Activated T-cell treated with anti-CD3 and anti-CD28 coated beads for 1 hour (primary cell): ENCODE measurements at regions not wholly inside any gene's neighbourhood (a gene's known extent, or its start where the extent isn't known, plus 50 kb on each side); places are given as distances from the start of the nearest gene placed in this dataset.
"Not testable (repeated sequence)": the region's sequence is repeated elsewhere in the genome, so short reads cannot be mapped to it uniquely, and the experiment has no call there.

ENCODE experiments used
- DNase-seq: peaks from one replicate; pipeline ENCODE4 v3.0.0-alpha.2; 2020; ENCODE audit warnings: low read depth

DNA sequence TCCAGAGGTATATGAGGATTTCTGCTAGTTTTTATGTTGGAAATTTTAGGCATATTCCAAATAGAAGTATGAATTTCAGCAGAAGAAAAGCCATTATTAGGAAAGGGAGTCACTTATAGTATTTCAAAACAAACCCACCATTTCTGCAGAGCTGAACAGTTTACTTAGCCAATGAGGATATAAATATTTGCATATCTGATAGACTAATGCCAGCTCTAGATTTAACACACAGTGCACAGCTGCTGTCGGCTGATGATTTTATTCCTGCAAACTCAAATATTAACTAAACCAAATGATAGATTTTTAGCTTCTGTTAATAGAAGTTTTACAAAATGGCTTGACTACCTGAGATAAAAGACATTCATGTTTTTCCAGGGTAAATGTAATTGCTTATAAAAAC lies 375.8 kb upstream of the FANCL start:
- no peak for DNase-seq

DNA sequence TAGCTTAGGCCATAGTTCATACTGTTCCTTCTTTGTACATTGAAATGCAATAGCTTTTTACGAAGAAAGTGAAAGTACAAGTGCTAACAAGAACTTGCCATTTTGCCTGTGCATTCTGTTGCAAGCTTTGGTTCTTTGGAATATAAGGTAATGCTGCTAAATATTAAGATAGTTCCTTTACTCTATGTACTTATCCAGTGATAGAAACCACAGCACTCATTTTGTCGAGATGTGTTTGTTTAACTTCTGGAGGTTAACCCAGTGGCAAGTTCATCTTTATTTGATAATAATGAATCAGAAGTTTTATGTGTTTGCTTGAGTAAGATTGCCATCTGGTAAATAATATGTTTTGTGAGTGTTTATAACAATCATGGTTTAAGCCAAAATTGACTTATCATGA lies 373.1 kb upstream of the FANCL start:
- DNase-seq: no peak

DNA sequence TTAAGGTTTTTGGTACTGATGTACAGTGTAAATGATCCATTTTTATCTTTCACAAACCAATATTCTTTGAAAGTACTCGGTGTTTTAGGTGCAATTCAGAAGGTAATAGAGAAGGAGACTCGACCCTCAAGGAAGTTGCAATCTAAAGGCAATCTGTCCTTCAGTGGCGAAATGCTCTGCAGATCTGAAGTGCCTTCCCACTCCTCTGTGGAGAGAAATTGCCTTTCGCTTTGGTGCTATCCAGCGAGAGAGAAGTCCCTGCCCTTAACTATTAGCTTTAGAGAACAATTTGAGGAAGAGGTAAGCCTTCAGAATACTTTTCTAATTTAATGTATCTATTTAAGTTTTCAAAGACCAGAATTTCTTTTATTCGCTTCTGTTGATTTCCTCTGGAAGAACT lies 371.8 kb upstream of the FANCL start:
- DNase-seq: no peak

DNA sequence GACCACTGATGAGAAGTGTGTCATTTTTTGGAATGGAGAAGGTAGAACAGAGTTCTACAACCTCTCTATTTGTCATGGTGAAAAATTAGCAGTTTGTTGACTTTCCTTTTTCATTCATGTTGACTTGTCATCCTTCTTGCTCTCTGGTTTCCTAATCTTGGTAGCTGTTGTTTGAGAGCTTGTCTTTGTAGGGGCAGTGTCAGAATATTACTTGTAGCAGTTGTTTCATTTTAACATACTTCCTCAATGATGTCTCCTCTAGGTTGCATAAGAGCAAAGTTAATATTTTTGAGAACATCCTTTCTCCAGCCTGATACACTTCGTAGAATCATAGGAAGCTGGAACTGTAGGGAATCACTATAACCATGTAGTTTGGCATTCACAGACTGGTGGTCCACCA lies 368.2 kb upstream of the FANCL start:
- no peak for DNase-seq

DNA sequence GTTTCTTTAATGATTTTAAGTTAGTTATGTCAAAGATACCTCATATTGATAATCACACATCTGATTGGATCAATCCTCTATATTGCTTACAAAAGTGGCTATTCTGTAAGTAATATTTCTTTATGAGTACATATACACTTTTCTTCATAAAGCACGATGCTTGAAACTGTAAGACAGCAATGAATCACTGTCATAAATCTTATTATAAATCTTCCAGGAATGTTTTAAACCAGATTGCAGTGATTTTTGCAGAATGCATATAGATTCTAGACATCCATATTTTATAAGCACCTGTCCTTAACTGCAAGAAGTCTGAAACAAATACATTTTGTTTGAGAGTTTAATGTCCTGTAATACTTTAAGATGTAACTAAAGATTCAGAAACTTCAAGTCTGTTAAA lies 367.0 kb upstream of the FANCL start:
- no peak for DNase-seq

DNA sequence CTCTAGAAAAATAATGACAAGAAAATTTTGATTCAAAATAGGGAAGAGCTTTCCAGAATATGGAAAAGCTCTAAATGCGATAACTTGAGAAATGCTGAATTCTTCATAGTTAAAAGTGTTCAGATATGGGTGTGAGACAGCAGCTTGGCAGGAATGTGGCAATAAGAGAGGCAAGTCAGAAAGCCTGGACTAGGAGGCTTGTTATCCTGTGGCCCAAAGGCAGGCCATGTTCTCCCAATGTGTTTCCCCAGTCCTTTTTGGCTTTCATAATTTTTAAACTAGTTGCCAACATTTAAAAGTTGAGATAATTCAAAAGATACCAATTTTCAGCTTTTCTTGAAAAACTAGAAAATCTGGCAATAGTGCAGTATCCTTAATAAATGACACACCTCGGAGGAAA lies 366.3 kb upstream of the FANCL start:
- no peak for DNase-seq

DNA sequence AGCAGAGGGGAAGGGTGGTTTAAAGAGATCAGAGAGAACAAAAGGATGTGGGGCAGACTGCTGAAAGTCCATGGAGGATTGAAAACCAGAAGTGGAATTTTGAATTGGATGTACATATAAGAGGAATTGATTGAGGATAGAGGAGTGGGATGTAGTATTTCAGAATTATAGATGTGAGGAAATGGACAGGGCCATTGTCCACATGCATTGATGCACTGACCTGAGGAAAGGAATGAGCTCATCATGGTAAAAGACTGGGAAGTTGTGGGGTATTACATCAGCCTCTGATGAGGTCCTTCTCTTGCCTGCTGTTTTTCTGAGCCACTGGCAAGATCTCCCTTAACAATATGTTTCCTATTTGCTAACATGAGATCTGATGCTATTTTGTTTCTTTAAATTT lies 365.7 kb upstream of the FANCL start:
- no peak for DNase-seq

DNA sequence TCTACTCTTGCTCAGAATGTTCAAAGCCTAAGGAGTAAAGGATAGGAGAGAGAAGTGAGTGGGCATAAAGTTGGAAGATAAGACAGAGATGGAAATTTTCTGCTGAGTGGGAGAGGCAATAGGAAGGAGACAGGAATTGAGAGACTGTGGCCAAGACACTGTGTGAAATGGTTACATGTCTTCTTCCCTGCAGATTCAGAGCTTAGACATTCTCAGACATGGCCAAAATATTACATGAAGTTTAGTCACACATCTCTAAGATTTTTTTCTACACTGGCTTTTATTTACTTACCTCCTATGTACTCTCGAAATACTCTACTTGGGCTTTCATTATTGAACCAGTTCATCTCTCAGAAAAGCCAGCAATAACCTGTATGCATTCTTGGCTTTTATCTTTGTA lies 363.0 kb upstream of the FANCL start:
- no peak for DNase-seq

DNA sequence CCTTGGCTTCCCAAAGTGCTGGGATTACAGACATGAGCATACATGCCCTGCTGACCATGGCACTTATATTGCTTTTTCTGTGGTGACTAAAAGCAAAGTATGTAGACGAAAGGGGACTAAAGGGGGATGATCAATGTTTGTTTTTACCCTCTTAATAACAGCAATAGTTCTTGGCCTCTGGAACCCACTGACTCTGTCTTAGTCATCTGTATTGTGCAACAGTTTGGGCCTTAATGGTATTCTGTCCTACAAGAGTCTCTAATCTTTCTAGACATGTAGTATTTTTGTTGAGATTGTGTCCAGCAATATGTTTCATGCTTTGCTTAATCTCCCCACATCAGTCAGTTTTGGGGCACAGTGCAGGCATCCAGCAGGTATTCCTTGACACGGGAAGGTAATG lies 359.9 kb upstream of the FANCL start:
- DNase-seq: no peak

DNA sequence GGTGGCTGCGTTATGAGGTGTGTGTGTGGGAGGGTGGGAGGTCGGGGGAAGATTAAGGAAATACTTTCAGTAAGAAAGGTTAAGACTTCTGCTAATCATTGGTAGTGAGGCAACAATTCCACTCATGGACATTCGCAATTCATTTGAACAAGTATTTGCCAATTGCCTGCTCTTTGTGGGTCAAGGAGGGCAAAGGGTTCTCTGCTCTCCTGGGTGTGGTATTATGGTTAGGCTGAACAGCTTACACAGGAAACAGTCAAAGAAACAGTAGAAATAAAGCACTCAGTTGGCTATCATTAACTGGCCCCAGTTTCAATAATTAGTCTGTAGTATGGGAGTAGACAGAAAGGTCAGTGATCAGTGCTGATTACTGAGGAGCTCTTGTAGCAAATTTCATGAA lies 357.0 kb upstream of the FANCL start:
- no peak for DNase-seq

DNA sequence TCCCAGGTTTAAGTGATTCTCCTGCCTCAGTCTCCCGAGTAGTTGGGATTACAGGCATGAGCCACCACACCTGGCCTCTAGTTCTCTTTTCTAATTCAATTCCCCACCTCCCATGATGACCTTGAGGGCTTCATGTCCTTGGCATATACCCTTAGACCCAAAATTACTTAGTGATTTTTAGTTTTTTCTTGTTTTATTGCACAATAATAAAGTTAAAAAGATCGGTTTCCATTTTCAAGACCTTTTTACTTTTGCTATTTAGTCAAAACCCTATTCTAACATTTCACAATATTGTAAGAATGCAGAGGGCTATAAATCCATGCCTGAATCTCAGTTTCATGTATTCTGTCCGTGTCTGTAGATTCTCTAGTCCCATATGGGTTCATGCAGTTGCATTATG lies 354.6 kb upstream of the FANCL start:
- DNase-seq: no peak

DNA sequence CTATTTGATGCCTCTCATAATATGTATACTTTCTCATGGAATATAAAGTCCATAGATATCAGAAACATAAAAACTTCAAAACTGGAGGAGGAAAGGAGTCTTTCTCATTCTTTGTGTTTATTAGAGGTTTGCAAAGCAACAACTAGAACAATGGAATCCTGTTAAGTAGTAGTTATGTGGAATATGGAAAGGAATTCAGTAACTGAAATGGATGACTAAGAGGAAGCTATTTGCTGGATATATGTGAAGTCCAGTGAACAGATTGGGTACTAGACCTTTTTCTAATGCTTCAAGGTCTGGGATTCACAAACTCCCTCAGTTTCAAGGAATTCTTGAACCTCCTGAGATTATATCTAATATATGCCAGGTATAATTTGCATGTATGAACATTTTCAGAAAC lies 353.6 kb upstream of the FANCL start:
- no peak for DNase-seq

DNA sequence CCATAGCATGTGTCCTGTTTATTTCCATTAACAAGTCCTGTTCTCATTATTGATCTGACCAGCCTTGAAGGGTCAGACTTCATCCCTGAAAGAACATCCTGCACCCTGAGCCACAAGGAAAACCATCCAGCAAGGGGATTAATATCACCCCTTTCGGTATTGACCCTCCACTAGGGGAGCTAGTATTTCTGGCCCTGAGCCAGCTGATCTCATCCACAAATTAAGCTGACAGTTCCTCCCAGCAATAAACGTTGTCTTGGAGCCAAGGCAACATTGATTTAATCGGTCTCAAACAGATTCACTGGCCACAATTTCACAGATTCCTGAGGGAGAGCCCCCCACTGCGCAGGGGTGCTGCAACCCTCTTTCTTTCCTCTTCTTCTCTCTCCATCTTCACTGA lies 353.1 kb upstream of the FANCL start:
- no peak for DNase-seq

DNA sequence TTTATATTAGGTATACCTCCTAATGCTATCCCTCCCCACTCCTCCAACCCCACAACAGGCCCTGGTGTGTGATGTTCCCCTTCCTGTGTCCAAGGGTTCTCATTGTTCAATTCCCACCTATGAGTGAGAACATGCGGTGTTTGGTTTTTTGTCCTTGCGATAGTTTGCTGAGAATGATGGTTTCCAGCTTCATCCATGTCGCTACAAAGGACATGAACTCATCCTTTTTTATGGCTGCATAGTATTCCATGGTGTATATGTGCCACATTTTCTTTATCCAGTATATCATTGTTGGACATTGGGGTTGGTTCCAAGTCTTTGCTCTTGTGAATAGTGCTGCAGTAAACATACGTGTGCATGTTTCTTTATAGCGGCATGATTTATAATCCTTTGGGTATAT lies 345.1 kb upstream of the FANCL start:
- not testable (repeated sequence) for DNase-seq

DNA sequence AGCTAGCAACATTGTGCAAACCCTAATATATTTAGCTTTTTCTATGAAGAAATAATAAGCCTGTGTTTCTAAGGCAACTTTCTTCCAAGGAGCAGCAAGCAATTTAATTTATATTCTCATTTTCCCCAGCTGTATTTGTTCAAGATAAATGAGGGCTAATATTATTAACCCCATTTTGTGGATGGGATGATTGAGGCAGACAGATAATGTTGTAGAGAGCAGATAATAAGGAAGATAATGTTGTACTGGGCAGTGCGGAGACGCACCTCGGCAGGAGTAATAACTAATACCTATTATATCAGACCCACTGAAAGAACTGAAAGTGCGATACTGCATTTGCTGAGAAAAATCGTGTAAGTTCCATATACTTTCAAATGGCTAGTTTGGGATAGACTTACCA lies 344.1 kb upstream of the FANCL start:
- DNase-seq: no peak

DNA sequence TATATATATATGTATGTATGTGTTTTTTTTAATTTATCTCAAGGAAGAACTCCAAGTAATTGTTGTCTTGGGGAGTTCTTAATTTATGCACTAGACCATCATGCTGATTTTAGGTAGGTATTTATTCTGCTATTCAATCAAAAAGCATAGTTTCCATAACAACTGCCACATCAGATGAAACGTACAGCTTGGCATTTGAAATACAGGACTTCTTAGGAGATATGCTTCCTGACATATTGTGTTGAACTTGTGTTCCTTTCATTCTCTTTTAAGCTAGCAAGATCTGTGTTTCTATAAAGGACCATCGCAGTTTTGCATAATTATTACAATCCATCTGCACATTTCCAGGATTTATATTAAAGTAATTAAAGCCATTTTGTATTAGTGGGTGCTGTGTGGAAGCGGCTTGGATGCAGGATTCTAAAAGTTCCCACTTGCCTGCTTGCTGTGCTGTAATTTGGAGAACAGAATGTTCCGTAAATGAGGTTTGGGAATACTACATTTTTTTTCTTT lies 343.5 kb upstream of the FANCL start:
- no peak for DNase-seq

DNA sequence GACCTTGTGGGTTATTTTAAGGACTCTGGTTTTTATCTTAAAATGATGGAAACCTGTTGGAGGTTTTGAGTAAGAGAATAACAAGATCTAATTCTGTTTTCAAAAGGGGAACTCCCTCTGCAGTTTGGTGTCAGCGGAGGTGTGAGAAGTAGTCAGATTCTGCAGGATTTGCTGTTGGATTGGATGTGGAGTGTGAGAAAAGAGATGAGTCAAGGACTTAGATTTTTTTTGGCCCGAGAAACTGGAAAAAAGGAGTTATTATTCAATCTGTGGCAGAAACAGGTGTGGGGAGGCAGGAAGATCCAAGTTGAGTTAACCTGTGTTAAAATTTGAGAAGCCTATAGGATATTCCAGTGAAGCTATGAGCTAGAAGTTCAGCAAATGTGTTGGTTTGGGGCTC lies 337.2 kb upstream of the FANCL start:
- DNase-seq: no peak

DNA sequence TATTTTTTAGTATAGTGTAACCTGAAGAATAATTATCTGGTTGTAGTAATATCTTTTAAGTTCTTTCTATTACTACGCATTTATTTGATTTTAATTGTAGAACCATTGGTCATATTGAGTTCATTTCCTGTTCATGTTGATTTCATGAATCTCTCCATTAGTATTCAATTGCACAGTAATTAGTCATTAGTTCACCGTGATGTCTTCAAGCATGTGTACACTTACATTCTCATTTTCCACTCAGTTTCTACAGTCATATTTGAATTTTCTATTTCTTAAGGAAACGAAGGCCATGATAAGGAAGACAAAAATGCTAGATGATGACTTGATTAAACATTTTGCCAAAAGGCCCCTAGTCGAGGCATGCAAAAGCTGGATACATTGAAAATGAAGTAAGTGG lies 333.7 kb upstream of the FANCL start:
- DNase-seq: no peak

DNA sequence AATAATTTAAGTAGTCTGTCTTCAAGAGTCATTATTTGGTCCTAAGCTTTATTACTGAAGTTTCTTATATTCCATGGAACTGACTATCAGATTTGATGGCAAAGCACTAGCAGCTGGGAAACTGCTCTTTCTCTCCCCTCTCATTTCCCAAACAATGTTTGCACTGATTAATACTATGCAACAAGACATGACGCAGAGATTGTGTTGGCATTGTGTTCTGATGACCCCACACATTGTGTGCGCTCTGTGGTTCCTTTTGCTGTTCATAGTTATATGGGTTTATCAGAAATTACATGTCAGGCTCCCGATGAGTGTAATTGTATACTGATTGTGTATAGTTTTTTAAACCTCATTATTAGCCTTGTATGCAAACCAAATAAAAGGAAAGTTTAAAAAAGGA lies 331.6 kb upstream of the FANCL start:
- DNase-seq: no peak

DNA sequence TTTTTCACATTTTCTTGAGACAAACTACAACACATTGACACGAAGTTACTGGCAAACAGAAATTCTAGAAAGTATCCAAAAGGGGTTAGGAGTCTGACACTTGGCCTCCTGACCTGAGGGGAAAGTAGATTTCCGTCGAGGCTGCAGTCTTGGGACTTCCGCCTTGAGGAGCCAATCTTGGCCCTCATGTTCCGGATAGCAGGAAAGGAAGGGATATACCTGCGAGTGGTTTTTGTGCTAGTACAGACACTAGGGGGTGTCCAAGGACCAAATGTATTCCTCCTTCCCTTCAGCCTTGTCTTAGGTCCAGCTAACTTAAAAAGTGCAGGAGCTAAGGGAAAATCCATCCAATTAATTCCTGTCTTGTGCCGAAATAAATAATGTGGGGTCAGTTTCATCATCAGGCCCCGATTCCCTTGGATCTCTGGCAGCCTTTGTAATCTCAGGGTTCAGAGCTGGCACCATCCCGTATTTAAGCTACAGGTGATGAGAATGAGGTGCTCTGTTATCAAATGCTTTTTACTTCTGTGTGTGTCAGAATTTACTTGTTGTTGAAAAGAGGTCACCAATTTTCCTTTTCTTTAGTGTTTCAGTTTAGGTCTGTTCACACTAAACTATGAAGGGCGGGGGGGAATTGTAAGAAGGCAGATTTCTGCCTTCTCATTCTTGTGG lies 330.2 kb upstream of the FANCL start:
- DNase-seq: no peak

DNA sequence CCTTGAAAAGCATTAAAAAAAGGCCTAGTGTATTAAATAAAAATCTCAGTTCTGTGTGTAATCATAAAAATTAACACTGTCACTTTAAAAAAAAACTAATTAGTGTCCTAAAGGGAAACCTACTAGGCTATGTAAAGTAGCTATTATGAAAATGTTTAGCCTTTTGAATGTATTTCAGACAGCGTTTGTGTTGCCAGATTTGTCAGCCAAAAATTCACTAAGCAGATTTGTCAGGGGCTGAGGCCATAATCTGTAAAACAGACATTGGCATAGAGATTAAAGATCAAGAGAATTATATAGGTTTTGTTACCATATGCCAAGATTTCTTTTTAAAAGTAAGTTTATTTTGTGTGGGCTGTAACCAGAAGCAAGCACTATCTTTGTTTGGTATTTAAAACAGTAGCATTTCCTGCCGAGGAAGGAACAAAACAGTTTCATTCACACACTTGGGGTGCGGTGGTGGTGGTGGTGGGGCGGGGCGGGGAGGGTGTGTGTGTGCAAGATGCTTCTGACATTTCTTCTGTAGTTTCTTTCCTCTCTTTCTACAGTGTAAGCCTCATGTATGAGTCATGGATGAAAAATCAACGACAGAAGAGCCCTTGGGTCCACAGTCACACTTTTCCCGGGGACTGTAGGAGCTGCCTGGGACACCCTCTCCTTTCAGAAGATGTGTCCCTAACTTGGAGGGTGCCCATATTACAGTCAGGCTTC lies 328.5 kb upstream of the FANCL start:
- DNase-seq: no peak

DNA sequence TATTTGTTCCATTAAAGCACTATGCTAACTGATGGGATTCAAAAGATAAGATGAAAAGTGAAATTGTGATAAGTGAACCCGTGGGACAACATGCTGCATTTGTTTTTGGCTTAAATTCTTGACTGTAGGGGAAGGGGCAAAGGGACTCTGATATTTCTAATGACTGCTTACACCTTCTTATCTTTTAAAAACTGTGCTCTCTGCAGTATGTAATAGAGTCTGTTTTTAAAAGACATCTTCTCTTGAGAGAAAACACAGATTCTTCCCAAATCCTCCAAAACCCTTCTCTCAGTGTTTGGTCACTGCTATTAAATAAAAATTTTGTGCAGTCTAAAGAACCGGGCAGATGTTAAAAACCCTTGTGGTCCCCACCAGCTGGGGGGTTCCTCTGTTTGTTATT lies 327.8 kb upstream of the FANCL start:
- no peak for DNase-seq

DNA sequence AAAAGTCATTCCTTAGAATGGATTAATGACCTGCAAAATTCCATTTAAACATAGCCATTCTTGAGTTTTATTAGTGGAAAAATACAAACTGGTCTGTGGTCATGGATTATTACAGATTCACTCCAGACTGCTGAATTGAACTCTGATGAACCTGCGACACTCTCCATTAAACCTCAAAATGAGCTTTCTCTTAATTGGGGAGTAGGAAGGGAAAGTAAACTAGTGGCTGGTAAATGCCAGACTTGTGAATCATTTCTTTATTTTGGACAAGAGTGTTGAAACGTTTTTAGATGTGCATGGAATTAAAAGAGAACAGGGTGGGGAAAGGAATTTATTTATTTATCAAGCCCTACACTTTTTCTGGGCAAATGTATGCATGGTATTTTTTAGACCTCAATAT lies 321.2 kb upstream of the FANCL start:
- DNase-seq: no peak

DNA sequence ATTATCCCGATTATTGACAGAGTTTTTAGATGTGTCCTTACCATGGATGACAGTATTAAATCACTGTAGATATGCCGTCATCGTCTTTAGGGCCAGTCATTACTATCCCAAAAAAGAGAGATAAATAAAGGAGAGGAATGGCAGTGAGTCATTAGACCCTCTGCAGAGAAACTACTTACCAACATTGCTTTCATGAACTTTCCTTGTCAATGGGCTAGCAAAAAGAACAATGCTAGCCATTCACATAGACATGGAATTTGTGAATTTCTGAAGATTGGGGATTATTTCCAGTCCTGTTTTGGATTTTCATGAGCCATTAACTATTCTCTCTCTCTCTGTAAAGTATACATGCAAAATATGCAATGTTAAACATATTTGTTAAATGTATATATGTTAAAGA lies 319.4 kb upstream of the FANCL start:
- DNase-seq: no peak
